Astrocyte (in vitro differentiated cells and primary cell): ENCODE measurements at regions not wholly inside any gene's neighbourhood (a gene's known extent, or its start where the extent isn't known, plus 50 kb on each side); places are given as distances from the start of the nearest gene placed in this dataset.

Experiments used
- EZH2 ChIP-seq: IDR thresholded peaks from 2 replicates; pipeline ENCODE4 v1.6.1; 2012; ENCODE audit warnings: mild to moderate bottlenecking, low read length, inconsistent platforms; ENCODE audit not compliant: insufficient read depth
- TF ChIP-seq, protein P1 (sequence below): IDR thresholded peaks from 2 replicates; pipeline ENCODE4 v1.5.1; 2011; ENCODE audit warnings: low read depth, mild to moderate bottlenecking, inconsistent platforms, low read length, moderate library complexity; ENCODE audit not compliant: insufficient read depth

DNA sequence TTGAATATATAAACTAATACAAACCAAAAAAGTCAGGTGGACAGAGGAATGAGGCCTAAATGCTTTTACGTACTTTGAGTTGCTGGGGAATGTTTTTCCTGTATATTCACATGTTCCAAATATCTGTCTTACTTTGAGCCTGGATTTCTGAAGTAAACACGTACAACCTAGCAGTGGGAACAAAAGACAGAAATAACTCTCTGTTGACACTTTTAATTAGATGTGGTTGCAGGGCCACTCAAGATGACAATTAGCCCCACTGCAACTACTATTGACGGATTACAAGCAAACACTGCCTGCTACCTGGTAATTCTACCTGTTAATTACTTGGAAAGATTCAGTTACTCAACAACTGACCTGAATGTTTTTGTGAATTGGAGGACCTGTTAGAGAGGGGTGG lies 196.9 kb downstream of the TTLL7 start:
- TF ChIP-seq, protein P1, sequence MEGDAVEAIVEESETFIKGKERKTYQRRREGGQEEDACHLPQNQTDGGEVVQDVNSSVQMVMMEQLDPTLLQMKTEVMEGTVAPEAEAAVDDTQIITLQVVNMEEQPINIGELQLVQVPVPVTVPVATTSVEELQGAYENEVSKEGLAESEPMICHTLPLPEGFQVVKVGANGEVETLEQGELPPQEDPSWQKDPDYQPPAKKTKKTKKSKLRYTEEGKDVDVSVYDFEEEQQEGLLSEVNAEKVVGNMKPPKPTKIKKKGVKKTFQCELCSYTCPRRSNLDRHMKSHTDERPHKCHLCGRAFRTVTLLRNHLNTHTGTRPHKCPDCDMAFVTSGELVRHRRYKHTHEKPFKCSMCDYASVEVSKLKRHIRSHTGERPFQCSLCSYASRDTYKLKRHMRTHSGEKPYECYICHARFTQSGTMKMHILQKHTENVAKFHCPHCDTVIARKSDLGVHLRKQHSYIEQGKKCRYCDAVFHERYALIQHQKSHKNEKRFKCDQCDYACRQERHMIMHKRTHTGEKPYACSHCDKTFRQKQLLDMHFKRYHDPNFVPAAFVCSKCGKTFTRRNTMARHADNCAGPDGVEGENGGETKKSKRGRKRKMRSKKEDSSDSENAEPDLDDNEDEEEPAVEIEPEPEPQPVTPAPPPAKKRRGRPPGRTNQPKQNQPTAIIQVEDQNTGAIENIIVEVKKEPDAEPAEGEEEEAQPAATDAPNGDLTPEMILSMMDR, result no peak
- no peak for TF ChIP-seq EZH2
